DND-41 (cell line): ENCODE measurements at regions not wholly inside any gene's neighbourhood (a gene's known extent, or its start where the extent isn't known, plus 50 kb on each side); places are given as distances from the start of the nearest gene placed in this dataset.

Experiments used
- EZH2 ChIP-seq: IDR thresholded peaks from 3 replicates; pipeline ENCODE4 v1.6.1; 2012; ENCODE audit warnings: borderline replicate concordance, low read depth, mild to moderate bottlenecking, moderate library complexity, low read length, inconsistent platforms; ENCODE audit not compliant: severe bottlenecking
- TF ChIP-seq, protein P1 (sequence below): IDR thresholded peaks from 2 replicates; pipeline ENCODE4 v1.5.1; 2012; ENCODE audit warnings: borderline replicate concordance, low read length, moderate library complexity, mild to moderate bottlenecking; ENCODE audit not compliant: poor library complexity, severe bottlenecking; ENCODE audit errors: extremely low read depth

DNA sequence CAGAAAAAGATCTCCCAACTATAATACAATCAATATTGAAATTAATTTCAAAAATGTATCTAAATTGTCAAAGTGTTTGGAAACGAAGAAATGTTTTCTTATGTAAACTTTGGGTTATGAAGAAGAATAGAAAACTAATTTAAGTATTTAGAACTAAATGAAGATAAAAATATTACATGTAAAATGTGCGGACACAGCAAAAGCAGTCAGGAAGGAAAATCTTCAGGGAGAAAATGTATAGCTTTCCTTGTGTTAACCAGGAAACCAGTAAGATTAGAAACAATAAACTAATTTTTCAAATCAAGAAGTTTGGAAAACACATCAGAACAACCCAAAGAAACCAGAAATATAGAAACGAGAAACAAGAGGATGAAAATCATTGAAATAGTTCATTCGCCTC is 466.5 kb downstream of the BRD1 start:
- TF ChIP-seq, protein P1, sequence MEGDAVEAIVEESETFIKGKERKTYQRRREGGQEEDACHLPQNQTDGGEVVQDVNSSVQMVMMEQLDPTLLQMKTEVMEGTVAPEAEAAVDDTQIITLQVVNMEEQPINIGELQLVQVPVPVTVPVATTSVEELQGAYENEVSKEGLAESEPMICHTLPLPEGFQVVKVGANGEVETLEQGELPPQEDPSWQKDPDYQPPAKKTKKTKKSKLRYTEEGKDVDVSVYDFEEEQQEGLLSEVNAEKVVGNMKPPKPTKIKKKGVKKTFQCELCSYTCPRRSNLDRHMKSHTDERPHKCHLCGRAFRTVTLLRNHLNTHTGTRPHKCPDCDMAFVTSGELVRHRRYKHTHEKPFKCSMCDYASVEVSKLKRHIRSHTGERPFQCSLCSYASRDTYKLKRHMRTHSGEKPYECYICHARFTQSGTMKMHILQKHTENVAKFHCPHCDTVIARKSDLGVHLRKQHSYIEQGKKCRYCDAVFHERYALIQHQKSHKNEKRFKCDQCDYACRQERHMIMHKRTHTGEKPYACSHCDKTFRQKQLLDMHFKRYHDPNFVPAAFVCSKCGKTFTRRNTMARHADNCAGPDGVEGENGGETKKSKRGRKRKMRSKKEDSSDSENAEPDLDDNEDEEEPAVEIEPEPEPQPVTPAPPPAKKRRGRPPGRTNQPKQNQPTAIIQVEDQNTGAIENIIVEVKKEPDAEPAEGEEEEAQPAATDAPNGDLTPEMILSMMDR, result no peak
- no peak for TF ChIP-seq EZH2
